SHP77 treated with DMSO at 0.1 percent for 48 hours (cell line): ENCODE measurements at regions not wholly inside any gene's neighbourhood (a gene's known extent, or its start where the extent isn't known, plus 50 kb on each side); places are given as distances from the start of the nearest gene placed in this dataset.
"Not testable (repeated sequence)": the region's sequence is repeated elsewhere in the genome, so short reads cannot be mapped to it uniquely, and the experiment has no call there.

Experiments used
- DNase-seq: peaks from one replicate; lab custom pipeline; 2025; lab: John Stamatoyannopoulos, UW

GRCh38 chrX:87941841-87942240 is 424.2 kb downstream of the KLHL4 start:
- no peak for DNase-seq

- DNase-seq: peak; percentile 1
These were observed 443.9 kb downstream of the KLHL4 start for GRCh38 chrX:87961471-87961870.

GRCh38 chrX:87968118-87968517 is 450.5 kb downstream of the KLHL4 start:
- DNase-seq: no peak

GRCh38 chrX:87972121-87972520 is 454.5 kb downstream of the KLHL4 start:
- not testable (repeated sequence) for DNase-seq

DNA sequence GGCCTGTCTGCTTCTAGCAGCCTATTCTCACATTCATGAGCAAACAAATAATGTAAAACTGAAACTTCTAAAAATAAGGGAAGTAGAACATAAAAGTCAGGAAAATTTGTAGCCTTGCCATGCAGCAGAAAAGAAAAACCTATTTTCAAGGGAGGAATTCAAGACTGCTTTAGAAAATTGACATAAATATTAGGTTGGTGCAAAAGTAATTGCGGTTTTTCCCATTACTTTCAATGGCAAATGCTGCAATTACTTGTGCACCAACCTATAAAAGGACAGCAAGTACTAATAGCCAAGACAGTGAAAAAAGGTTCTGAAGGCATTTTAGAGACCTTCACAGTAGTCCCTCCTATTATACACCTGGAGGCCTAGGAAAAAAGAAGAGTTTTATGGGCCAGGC is 457.8 kb downstream of the KLHL4 start:
- no peak for DNase-seq

DNA sequence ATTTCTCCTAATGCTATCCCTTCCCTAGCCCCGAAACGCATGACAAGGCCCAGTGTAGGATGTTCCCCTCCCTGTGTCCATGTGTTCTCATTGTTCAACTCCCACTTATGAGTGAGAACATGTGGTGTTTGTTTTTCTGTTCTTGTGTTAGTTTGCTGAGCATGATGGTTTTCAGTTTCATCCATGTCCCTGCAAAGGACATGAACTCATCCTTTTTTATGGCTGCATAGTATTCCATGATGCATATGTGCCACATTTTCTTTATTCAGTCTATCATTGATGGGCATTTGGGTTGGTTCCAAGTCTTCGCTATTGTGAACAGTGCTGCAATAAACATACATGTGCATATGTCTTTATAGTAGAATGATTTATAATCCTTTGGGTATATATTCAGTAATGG is 490.3 kb downstream of the KLHL4 start:
- DNase-seq: not testable (repeated sequence)

DNA sequence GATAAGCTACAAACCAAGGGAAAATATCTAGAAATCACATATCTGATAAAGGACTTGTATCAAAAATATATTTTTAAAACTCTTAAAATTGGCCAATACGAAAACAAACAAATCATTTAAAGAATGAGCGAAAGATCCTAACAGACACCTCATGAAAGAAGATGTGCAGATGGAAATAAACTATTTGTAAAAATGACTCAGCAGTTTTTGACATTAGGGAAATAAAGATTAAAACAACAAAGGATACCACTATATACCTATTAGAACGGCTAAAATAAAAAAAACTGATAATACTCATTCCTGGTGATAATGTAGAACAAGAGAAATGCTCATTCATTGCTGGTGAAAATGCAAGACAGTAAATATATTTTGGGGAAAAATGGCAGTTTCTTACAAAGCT is 506.4 kb downstream of the KLHL4 start:
- DNase-seq: no peak

DNA sequence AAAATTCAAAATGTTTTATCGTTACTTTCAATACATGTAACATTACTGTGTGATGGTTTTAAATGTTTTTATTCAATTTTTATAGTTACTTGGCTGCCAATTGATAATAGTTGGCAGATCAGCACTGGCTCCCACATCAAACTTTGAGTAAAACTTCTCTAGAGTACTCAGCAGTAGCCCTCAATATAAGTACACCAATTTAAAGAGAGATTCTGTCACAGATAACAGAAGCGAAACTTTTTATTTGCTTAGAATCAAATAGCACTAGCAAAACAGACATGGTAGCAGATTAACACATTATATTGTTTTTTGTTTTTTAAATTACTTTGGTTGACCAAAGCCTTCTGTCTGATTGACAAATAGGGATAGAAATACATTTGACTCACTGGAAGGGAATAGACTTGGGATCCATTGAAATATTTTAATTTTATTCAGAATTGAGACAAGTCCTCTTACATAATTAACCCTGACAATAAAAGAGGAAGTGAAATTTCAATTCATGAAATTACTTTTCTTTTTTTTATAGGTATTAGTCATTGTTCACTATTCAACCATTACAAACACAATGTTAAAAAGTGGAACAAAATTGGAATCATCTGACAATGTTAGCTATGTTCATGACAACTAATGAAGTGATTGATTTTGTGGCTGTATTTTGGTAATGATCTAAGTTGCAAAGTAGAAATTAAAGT is 554.9 kb downstream of the KLHL4 start:
- no peak for DNase-seq

DNA sequence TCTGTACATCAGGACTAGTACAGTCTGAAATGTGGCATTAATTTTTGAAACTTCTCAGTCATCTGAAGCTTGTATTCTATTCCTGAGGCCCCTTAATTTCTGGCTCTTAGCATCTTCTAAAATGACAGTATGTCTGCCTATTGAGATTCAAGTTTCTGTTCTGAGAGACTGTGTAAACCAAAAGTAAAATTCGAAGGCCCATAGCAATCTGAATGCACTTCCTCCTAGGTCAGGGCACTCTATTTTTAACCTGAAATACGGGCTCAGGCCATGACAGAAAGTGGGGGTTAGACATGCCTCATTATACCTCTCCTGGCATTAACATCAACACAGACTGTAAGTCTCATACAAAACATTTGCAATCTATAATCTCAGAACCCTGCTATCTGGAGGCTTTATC is 584.4 kb downstream of the KLHL4 start:
- DNase-seq: no peak

DNA sequence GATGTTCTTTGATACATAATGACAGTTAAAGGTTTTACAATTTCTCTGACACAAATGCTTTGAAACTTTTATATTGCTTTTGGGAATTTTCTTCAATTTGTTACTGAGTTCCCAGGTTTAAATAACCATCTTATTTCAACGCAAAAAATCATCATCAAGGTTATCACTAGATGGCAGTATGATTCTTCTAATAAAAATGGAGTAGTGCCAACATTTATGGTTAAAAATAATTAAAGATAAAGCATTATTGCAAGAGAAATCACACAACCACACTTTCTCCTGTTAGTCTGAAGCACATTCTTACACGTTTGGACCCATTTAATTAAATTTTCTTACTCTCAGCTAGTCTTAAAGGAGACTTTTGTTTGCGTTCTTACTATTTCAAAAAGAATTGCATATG is 611.3 kb upstream of the CPXCR1 start:
- peak; percentile 3 for DNase-seq

- no peak for DNase-seq
These were observed 610.7 kb upstream of the CPXCR1 start for GRCh38 chrX:88136328-88136727.

DNA sequence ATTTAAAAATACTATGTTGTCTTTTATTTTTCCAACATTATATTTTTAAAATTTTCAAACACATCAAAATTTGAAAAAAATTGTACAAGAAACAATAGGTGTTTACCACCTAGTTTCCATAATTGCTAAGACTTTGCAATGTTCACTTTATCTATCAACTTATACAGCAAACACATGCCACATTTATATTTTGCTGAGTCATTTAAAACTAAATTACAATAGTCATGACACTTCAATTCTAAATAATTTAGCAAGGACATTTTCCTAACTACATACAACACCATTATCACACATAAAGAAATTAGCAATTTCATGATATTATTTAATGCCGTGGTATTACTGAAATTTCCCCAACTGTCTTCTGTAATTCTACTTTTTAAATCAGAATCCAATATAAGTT is 600.4 kb upstream of the CPXCR1 start:
- no peak for DNase-seq

- DNase-seq: no peak
These were observed 576.5 kb upstream of the CPXCR1 start for GRCh38 chrX:88170553-88170952.

DNA sequence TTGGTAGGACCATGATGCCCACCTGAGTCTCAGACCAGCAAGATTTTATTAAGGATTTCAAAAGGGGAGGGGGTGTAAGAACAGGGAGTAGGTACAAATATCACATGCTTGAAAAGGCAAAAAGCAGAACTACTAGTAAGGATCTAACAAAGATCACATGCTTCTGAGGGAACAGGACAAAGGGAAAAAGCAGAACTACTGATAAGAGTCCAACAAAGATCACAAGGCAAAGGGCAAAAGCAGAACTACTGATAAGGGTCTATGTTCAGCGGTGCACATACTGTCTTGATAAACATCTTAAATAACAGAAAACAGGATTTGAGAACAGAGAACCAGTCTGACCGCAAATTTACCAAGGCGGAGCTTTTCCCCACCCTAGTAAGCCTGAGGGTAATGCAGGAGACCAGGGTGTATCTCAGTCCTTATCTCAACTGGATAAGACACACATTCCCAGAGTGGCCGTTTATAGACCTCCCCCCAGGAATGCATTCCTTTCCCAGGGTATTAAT is 573.0 kb upstream of the CPXCR1 start:
- not testable (repeated sequence) for DNase-seq

- no peak for DNase-seq
These were observed 544.9 kb upstream of the CPXCR1 start for GRCh38 chrX:88202149-88202548.

- no peak for DNase-seq
These were observed 503.0 kb upstream of the CPXCR1 start for GRCh38 chrX:88244066-88244465.

GRCh38 chrX:88284844-88285243 is 462.2 kb upstream of the CPXCR1 start:
- no peak for DNase-seq

DNA sequence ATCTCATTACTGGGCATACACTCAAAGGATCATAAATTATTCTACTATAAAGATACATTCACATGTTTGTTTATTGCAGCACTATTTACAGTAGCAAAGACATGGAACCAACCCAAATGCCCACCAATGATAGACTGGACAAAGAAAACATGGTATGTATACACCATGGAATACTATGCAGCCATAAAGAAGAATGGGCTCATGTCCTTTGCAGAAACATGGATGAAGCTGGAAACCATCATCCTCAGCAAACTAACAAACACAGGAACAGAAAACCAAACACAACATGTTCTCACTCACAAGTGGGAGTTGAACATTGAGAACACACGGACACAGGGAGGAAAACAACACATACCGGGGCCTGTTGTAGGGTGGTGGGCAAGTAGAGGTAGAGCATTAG is 433.1 kb upstream of the CPXCR1 start:
- DNase-seq: not testable (repeated sequence)

GRCh38 chrX:88325634-88326033 is 421.4 kb upstream of the CPXCR1 start:
- no peak for DNase-seq

GRCh38 chrX:88355252-88355651 is 391.8 kb upstream of the CPXCR1 start:
- DNase-seq: no peak

DNA sequence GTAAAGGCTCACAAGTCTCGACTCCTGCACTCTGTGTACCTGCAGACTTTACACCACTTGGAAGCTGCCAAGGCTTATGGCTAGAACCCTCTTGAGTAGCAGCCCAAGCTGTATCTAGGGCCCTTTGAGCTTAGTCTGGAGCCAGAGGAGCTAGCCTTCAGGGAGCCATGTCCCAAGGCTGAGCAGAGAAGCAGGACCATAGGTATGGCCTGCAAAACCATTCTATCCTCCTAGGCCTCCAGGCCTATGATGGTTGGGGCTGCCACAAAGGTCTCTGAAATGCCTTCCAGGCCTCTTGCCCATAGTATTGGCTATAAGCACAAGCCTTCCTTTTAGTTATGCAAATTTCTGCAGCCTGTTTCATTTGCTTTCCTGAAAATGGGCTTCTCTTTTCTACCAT is 380.7 kb upstream of the CPXCR1 start:
- no peak for DNase-seq

GRCh38 chrX:88378406-88378805 is 368.6 kb upstream of the CPXCR1 start:
- no peak for DNase-seq

GRCh38 chrX:88397551-88397950 is 349.5 kb upstream of the CPXCR1 start:
- DNase-seq: no peak

DNA sequence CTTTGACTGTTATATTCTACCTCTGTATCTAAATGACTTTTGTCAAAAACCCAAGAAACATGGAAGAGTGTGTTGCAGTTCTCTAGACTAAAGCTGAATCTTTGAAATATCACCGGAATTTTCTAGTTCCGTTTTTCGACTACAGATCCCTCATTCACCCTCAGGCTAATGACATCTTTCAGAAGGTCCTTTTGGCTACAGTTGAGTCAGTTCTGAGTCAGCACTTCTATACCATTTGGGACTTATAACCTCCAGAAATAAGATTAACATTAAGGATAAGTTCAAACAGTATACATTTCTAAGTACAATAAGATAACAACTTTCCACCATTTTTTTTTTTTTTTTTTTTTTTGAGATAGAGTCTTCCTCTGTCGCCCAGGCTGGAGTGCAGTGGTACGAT is 331.0 kb upstream of the CPXCR1 start:
- no peak for DNase-seq
